ENCODE measurements at regions not wholly inside any gene's neighbourhood (a gene's known extent, or its start where the extent isn't known, plus 50 kb on each side); places are given as distances from the start of the nearest gene placed in this dataset.

GRCh38 chr1:118244194-118244593, 59.2 kb upstream of the SPAG17 start:
- TF ChIP-seq POLR2A (IDR thresholded peaks at IDR 0.05) (no peak), CTCF (IDR thresholded peaks at IDR 0.05) (no peak), EP300 (IDR thresholded peaks at IDR 0.05) (no peak)

All from ovary (tissue), 3 donors.